Fibroblast of lung (primary cell): ENCODE measurements at regions not wholly inside any gene's neighbourhood (a gene's known extent, or its start where the extent isn't known, plus 50 kb on each side); places are given as distances from the start of the nearest gene placed in this dataset.

Experiments used
- CTCF ChIP-seq, 2 donors: IDR thresholded peaks in 1 of 2; conservative IDR thresholded peaks in 1 of 2; 1 replicate in 1 of 2; 2 replicates in 1 of 2; pipeline ENCODE4 v1.5.1; 2011 to 2012; ENCODE audit warnings: low read length in 2 of 2, control low read depth in 1 of 2, inconsistent platforms in 1 of 2, low read depth in 1 of 2, mild to moderate bottlenecking in 1 of 2
- EZH2 ChIP-seq: IDR thresholded peaks from 2 replicates; pipeline ENCODE4 v1.5.1; 2012; ENCODE audit warnings: low read length, control low read depth, mild to moderate bottlenecking; ENCODE audit errors: missing control alignments

GRCh38 chrX:122890729-122891128 lies 293.3 kb upstream of the GRIA3 start:
- no peak for TF ChIP-seq CTCF (conservative IDR thresholded peaks at IDR 0.05 in 1 of 2, IDR thresholded peaks at IDR 0.05 in 1 of 2; ENCODE audit: low read depth in 1 of 2, low read length in 2 of 2)
- TF ChIP-seq EZH2: no peak
